ENCODE measurements at regions not wholly inside any gene's neighbourhood (a gene's known extent, or its start where the extent isn't known, plus 50 kb on each side); places are given as distances from the start of the nearest gene placed in this dataset.

DNA sequence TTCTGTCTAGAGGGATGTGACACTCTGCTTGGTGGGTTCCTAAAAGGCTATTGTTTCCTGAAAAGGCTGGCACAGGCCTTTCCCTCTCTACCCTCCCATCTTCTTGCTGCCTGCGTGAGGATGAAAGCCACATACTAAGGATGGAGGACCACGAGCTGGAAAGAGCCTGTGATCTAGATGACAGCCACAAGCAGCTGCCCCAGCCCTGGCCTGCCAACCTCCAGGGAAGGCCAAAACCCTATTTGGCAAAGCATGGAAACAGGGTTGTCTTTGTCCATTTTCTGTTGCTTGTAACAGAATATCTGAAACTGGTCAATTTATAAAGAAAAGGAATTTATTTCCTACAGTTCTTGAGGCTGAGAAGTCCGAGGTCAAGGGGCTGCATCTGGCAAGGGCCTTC, 144.5 kb downstream of the FBLN2 start:
- H3K36me3 Mint-ChIP-seq (ENCODE audit: low read depth), result peaks cover 4% of the 10 kb centered on the region
- H3K4me1 Mint-ChIP-seq (ENCODE audit: low read depth), result no peaks in the 10 kb centered on the region
- H3K4me3 Mint-ChIP-seq (ENCODE audit: unreplicated experiment), result no peak overlapping the region
- TF ChIP-seq, protein P1, sequence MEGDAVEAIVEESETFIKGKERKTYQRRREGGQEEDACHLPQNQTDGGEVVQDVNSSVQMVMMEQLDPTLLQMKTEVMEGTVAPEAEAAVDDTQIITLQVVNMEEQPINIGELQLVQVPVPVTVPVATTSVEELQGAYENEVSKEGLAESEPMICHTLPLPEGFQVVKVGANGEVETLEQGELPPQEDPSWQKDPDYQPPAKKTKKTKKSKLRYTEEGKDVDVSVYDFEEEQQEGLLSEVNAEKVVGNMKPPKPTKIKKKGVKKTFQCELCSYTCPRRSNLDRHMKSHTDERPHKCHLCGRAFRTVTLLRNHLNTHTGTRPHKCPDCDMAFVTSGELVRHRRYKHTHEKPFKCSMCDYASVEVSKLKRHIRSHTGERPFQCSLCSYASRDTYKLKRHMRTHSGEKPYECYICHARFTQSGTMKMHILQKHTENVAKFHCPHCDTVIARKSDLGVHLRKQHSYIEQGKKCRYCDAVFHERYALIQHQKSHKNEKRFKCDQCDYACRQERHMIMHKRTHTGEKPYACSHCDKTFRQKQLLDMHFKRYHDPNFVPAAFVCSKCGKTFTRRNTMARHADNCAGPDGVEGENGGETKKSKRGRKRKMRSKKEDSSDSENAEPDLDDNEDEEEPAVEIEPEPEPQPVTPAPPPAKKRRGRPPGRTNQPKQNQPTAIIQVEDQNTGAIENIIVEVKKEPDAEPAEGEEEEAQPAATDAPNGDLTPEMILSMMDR (IDR thresholded peaks at IDR 0.05), result no peak
- peaks cover 60% of the 10 kb centered on the region for H3K27me3 Mint-ChIP-seq (ENCODE audit: low read depth)
- H3K27ac Mint-ChIP-seq (ENCODE audit: unreplicated experiment), result no peak overlapping the region
- H3K9me3 Mint-ChIP-seq (ENCODE audit: low read depth), result no peaks in the 10 kb centered on the region
- DNase-seq (ENCODE audit: low spot score), result no peak

DNA sequence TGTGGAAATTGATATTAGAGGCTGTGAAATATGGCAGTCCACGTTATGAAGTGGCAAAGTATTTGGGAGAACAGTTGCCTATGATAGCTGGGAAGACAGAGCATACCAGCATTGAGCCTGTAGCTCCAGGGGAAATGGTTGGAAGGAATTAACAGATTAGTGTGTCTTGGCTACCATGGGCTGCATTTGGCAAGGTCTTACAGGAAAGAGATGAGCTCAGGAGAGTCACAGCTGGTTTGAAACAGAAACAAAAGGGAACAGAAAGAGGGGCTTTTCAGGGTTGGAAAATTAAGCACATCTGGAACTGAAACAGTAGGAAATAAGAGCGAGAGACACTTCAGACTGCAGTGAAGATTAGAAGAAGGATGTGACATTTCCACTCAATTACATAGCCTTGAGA, 141.7 kb downstream of the FBLN2 start:
- Mint-ChIP-seq H3K4me3 (ENCODE audit: unreplicated experiment) (no peak overlapping the region), H3K36me3 (ENCODE audit: low read depth) (peaks cover 4% of the 10 kb centered on the region), H3K4me1 (ENCODE audit: low read depth) (no peaks in the 10 kb centered on the region), H3K27me3 (ENCODE audit: low read depth) (peaks cover 65% of the 10 kb centered on the region), H3K9me3 (ENCODE audit: low read depth) (no peaks in the 10 kb centered on the region), H3K27ac (ENCODE audit: unreplicated experiment) (no peak overlapping the region)
- TF ChIP-seq, protein P1 (IDR thresholded peaks at IDR 0.05), result no peak
- no peak for DNase-seq (ENCODE audit: low spot score)

DNA sequence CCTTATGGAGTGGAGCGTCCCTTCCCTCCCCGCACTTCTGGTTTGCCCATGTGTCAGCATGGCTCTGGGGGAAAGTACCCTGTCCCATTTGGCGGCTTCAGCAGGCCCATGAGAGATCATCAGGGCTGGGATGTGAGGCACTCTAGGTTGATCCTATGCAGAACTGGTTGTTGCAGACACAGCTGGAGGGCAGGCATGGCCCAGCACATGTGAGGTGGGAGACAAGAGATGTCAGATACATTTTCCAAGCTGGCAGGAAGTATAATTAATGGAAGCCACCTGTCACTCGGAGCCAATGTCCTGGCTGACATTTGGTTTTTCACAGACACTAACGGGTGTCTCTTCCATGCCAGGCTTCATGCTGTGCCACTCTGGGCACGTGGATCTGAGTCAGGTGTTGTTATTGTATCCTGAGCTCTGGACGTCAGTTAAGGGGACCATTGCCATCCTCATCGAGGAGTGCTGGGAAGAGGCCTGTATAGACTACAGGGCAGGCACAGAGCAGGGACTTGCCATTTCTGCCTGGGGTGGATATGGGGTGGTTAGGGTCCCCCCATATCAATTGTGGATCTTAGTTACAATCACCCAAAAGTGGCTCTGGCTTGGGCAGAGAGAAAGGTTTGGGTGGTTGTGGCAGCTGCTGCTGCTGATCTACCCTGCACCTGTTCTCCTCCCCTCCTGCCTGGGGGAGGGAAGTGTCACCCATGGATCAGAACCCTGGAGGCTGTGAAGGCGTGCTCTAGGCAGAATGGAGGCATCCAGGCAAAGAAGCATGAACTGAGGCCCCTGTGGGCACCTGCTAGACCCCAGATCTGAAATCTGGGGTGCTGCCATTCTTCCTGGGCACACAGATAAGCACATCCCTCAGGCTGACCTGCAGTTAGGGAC, 140.7 kb downstream of the FBLN2 start:
- H3K4me3 Mint-ChIP-seq (ENCODE audit: unreplicated experiment), result no peak overlapping the region
- H3K27me3 Mint-ChIP-seq (ENCODE audit: low read depth), result peaks cover 58% of the 10 kb centered on the region
- peaks cover 4% of the 10 kb centered on the region for H3K36me3 Mint-ChIP-seq (ENCODE audit: low read depth)
- H3K27ac Mint-ChIP-seq (ENCODE audit: unreplicated experiment), result no peak overlapping the region
- H3K9me3 Mint-ChIP-seq (ENCODE audit: low read depth), result no peaks in the 10 kb centered on the region
- no peaks in the 10 kb centered on the region for H3K4me1 Mint-ChIP-seq (ENCODE audit: low read depth)
- TF ChIP-seq, protein P1 (IDR thresholded peaks at IDR 0.05), result no peak
- DNase-seq (ENCODE audit: low spot score), result no peak

DNA sequence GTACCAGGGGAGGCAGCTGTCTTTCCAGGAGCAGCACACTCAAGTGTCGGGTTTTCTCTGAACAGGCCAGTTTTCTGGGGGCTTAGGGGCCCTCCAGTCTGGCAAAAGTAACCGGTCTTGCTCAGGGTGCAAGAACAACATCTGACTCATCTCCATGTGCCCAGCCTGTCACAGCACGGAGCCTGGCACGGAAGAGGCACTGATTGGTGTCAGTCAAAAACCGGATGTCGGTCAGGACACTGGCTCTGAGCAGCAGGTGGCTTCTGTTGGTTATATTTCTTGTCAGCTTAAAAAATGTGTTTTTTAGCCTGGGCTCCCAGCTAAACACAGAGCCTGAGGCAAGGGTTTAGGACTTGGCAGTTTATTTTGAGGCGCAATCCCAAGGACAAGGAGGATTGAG, 139.9 kb downstream of the FBLN2 start:
- no peaks in the 10 kb centered on the region for H3K4me1 Mint-ChIP-seq (ENCODE audit: low read depth)
- H3K9me3 Mint-ChIP-seq (ENCODE audit: low read depth), result no peaks in the 10 kb centered on the region
- H3K36me3 Mint-ChIP-seq (ENCODE audit: low read depth), result peaks cover 4% of the 10 kb centered on the region
- no peak for DNase-seq (ENCODE audit: low spot score)
- H3K27me3 Mint-ChIP-seq (ENCODE audit: low read depth), result peaks cover 58% of the 10 kb centered on the region
- no peak overlapping the region for H3K4me3 Mint-ChIP-seq (ENCODE audit: unreplicated experiment)
- H3K27ac Mint-ChIP-seq (ENCODE audit: unreplicated experiment), result no peak overlapping the region
- TF ChIP-seq, protein P1 (IDR thresholded peaks at IDR 0.05), result no peak

DNA sequence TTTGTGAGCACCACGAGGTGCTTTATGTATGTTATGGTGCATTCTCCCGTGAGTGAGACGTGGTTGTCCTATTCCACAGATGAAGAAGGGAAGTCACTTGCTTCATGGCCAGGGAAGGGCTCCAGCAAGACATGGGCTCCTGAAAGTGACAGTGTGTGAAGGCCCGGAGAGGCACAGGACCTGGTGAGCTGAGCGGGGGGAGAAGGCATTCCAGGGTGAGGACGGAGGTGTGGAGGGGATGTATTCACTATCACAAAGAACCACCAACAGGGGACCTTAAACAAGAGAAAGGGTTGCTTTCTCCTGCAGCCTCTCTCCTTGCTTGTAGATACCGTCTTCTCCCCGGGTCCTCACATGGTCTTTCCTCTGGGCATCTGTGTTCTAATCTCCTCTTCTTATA, 139.1 kb downstream of the FBLN2 start:
- no peaks in the 10 kb centered on the region for H3K9me3 Mint-ChIP-seq (ENCODE audit: low read depth)
- no peaks in the 10 kb centered on the region for H3K4me1 Mint-ChIP-seq (ENCODE audit: low read depth)
- H3K4me3 Mint-ChIP-seq (ENCODE audit: unreplicated experiment), result no peak overlapping the region
- no peak for DNase-seq (ENCODE audit: low spot score)
- TF ChIP-seq, protein P1 (IDR thresholded peaks at IDR 0.05), result no peak
- peaks cover 4% of the 10 kb centered on the region for H3K36me3 Mint-ChIP-seq (ENCODE audit: low read depth)
- no peak overlapping the region for H3K27ac Mint-ChIP-seq (ENCODE audit: unreplicated experiment)
- peaks cover 63% of the 10 kb centered on the region for H3K27me3 Mint-ChIP-seq (ENCODE audit: low read depth)
